Breast epithelium (tissue), 4 donors: ENCODE measurements at regions not wholly inside any gene's neighbourhood (a gene's known extent, or its start where the extent isn't known, plus 50 kb on each side); places are given as distances from the start of the nearest gene placed in this dataset.
A peak's percentile ranks its signal among the peaks of the same experiment; 100 is the strongest.

Experiments
- DNase-seq, 2 donors: peaks; one replicate each; pipeline ENCODE4 v3.0.0-alpha.2; 2019; ENCODE audit warnings: low spot score in 2 of 2
- H3K27ac ChIP-seq, 2 donors: fragments of 200-600 bp; sonication (generic) in 1 of 2; one replicate each; pipeline ENCODE4 v1.5.1; 2016 to 2019; ENCODE audit warnings: mild to moderate bottlenecking in 1 of 2
- H3K27me3 ChIP-seq, 2 donors: fragments of 200-600 bp; sonication (generic) in 1 of 2; one replicate each; pipeline versions ENCODE4 v1.5.1 to v1.6.0; 2017 to 2019; ENCODE audit warnings: control low read depth in 1 of 2, mild to moderate bottlenecking in 1 of 2
- H3K36me3 ChIP-seq: fragments of 200-600 bp; one replicate; pipeline ENCODE4 v1.5.1; 2019
- H3K4me1 ChIP-seq, 2 donors: fragments of 200-600 bp; sonication (generic); one replicate each; pipeline ENCODE4 v1.5.1; 2016 to 2019; ENCODE audit warnings: control low read depth in 1 of 2
- H3K4me3 ChIP-seq, 3 donors: fragments of 200-600 bp; sonication (generic); 1 replicate in 2 of 3; 2 replicates in 1 of 3; pipeline ENCODE4 v1.5.1; 2016 to 2019; ENCODE audit warnings: mild to moderate bottlenecking in 3 of 3, moderate library complexity in 2 of 3
- H3K9me3 ChIP-seq, 2 donors: fragments of 200-600 bp; sonication (generic) in 1 of 2; one replicate each; pipeline ENCODE4 v1.5.1; 2016 to 2019; ENCODE audit warnings: control low read depth in 1 of 2
- CTCF ChIP-seq, 3 donors: fragments of 450-650 bp; IDR thresholded peaks; one replicate each; pipeline ENCODE4 v1.5.1; 2016 to 2017; ENCODE audit warnings: antibody characterized with exemption in 3 of 3, mild to moderate bottlenecking in 3 of 3, moderate library complexity in 3 of 3
- POLR2A ChIP-seq: fragments of 450-650 bp; IDR thresholded peaks from one replicate; pipeline ENCODE4 v1.6.1; 2016; ENCODE audit warnings: antibody characterized with exemption, mild to moderate bottlenecking, moderate library complexity
- POLR2AphosphoS5 ChIP-seq, 3 donors: sonication (generic); formaldehyde crosslinking; IDR thresholded peaks; one replicate each; pipeline ENCODE4 v1.6.1; 2017; ENCODE audit warnings: antibody characterized with exemption in 3 of 3
- intact Hi-C: fragments of 100-400 bp; cut with DNase I; formaldehyde crosslinking; loops from one replicate; pipeline ENCODE4 v1.15.1; 2023; ENCODE audit warnings: low total_unique reads

- H3K4me3 ChIP-seq, result peak within 1 kb of the TSS; percentile 17 to 69 (median 46)
- H3K4me1 ChIP-seq, result peaks cover 0 to 6% of the 10 kb centered on the region in 2 donors
- no peak for TF ChIP-seq CTCF (IDR thresholded peaks at IDR 0.05)
- TF ChIP-seq POLR2A, result no peak
- no peak for DNase-seq
- no peaks in the 10 kb centered on the region for H3K36me3 ChIP-seq
- no peak within 1 kb of the TSS for H3K27ac ChIP-seq
- intact Hi-C loops, result no loop called here
- peaks cover 4 to 62% of the 10 kb centered on the region in 2 donors for H3K27me3 ChIP-seq
- H3K9me3 ChIP-seq, result no peaks in the 10 kb centered on the region
Observed at GRCh38 chr9:29213417-29214153, 1640.3 kb upstream of the C9orf72 start, which contains the start of gene LINGO2. Gene LINGO2, minus strand, starts transcription at chr9:29213601.

GRCh38 chr9:29214154-29214689 is 1640.9 kb upstream of the C9orf72 start:
- H3K4me3 ChIP-seq, result peak overlapping the region in 2 of 3 donors; percentile 46 to 69
- TF ChIP-seq POLR2AphosphoS5 (IDR thresholded peaks at IDR 0.05) (no peak), CTCF (IDR thresholded peaks at IDR 0.05) (no peak), POLR2A (no peak)
- H3K27me3 ChIP-seq, result peaks cover 4 to 62% of the 10 kb centered on the region in 2 donors
- H3K4me1 ChIP-seq, result peaks cover 0 to 6% of the 10 kb centered on the region in 2 donors
- no peak overlapping the region for H3K27ac ChIP-seq
- H3K9me3 ChIP-seq, result no peaks in the 10 kb centered on the region
- intact Hi-C loops, result no loop called here
- no peak for DNase-seq
- no peaks in the 10 kb centered on the region for H3K36me3 ChIP-seq

GRCh38 chr9:29214690-29215253 is 1641.5 kb upstream of the C9orf72 start:
- intact Hi-C loops, result no loop called here
- Histone ChIP-seq H3K4me1 (peaks cover 0 to 6% of the 10 kb centered on the region in 2 donors), H3K27ac (no peak overlapping the region), H3K36me3 (no peaks in the 10 kb centered on the region), H3K4me3 (peak overlapping the region in 2 of 3 donors; percentile 46 to 69), H3K9me3 (no peaks in the 10 kb centered on the region), H3K27me3 (peaks cover 4 to 62% of the 10 kb centered on the region in 2 donors)
- DNase-seq, result no peak
- no peak for TF ChIP-seq CTCF (IDR thresholded peaks at IDR 0.05)
- TF ChIP-seq POLR2A, result no peak
- TF ChIP-seq POLR2AphosphoS5 (IDR thresholded peaks at IDR 0.05), result no peak

- H3K27ac ChIP-seq, result no peak overlapping the region
- peaks cover 4 to 58% of the 10 kb centered on the region in 2 donors for H3K27me3 ChIP-seq
- DNase-seq, result no peak
- H3K4me3 ChIP-seq, result no peak overlapping the region
- H3K4me1 ChIP-seq, result peaks cover 0 to 3% of the 10 kb centered on the region in 2 donors
- intact Hi-C loops, result no loop called here
- H3K9me3 ChIP-seq, result no peaks in the 10 kb centered on the region
- H3K36me3 ChIP-seq, result peaks cover 4% of the 10 kb centered on the region
- TF ChIP-seq POLR2AphosphoS5 (IDR thresholded peaks at IDR 0.05) (no peak), CTCF (IDR thresholded peaks at IDR 0.05) (no peak), POLR2A (no peak)
Observed at GRCh38 chr9:29217966-29218365, 1644.7 kb upstream of the C9orf72 start.
